Activated naive CD4-positive, alpha-beta T cell treated with anti-CD3 and anti-CD28 coated beads, Interleukin-2, amount 50 U/mL, for 16 hours (primary cell): ENCODE measurements at regions not wholly inside any gene's neighbourhood (a gene's known extent, or its start where the extent isn't known, plus 50 kb on each side); places are given as distances from the start of the nearest gene placed in this dataset.

ENCODE experiments used
- DNase-seq: peaks from one replicate; pipeline ENCODE4 v3.0.0-alpha.2; 2020

- DNase-seq = no peak
These were observed 55.2 kb upstream of the TRIB2 start for GRCh38 chr2:12661489-12661888.

- DNase-seq = no peak
These were observed 53.3 kb upstream of the TRIB2 start for GRCh38 chr2:12663306-12664037.

GRCh38 chr2:12665334-12665733 is 51.4 kb upstream of the TRIB2 start:
- DNase-seq = no peak

- no peak for DNase-seq
These were observed 50.3 kb upstream of the TRIB2 start for GRCh38 chr2:12666445-12666844.
